ENCODE measurements at regions not wholly inside any gene's neighbourhood (a gene's known extent, or its start where the extent isn't known, plus 50 kb on each side); places are given as distances from the start of the nearest gene placed in this dataset.

DNA sequence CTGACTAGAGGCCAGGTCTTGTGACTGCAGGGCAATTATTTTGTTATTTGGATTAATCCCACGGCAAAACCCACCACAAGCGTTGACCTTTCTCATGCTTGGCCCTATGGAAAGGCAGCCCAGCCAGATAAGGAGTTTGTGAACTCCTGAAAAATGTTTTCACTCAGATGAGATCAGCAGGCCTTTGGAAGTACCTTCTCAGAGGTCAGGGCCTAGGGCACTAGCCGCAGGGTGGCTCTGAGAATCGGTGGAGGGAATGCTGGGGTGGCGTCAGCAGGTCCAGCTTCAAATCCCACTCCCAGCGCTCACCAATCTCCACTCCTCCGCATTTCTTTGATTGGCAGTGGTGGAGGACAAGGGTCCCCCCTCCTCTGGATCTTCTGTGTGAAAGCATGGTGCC is 194.4 kb downstream of the GADD45G start:
- DNase-seq = no peak
- H3K4me1 Mint-ChIP-seq = peaks cover 3% of the 10 kb centered on the region
- peaks cover 3 to 10% (median 7%) of the 10 kb centered on the region in 3 donors for H3K27me3 Mint-ChIP-seq (ENCODE audit: low read depth in 3 of 3)
- Histone ChIP-seq H3K36me3 (replicated peaks in 1 of 2; ENCODE audit: control insufficient read depth in 1 of 2, insufficient read depth in 2 of 2, low read length in 2 of 2) (no peaks in the 10 kb centered on the region), H3K27ac (ENCODE audit: low read depth in 1 of 2, low read length in 2 of 2) (no peak overlapping the region), H3K4me2 (replicated peaks; ENCODE audit: extremely low read depth, low read length, poor library complexity, severe bottlenecking) (no peak overlapping the region), H4K20me1 (ENCODE audit: insufficient read depth, low read length) (no peaks in the 10 kb centered on the region), H3K9me3 (replicated peaks in 1 of 2; ENCODE audit: control insufficient read depth in 1 of 2, insufficient read depth in 1 of 2, low read length in 2 of 2) (no peaks in the 10 kb centered on the region), H3K27me3 (ENCODE audit: control insufficient read depth in 2 of 2, insufficient read depth in 2 of 2, low read length in 2 of 2) (no peaks in the 10 kb centered on the region), H2AFZ (ENCODE audit: insufficient read depth, low read depth, low read length, poor library complexity, severe bottlenecking) (no peak overlapping the region), H3K4me3 (replicated peaks in 1 of 3; ENCODE audit: low read depth in 2 of 3, low read length in 3 of 3) (no peak overlapping the region), H3K79me2 (ENCODE audit: insufficient read depth, low read length) (no peaks in the 10 kb centered on the region), H3K4me1 (ENCODE audit: control insufficient read depth in 1 of 2, insufficient read depth in 2 of 2, low read length in 2 of 2) (no peaks in the 10 kb centered on the region), H3K9ac (ENCODE audit: insufficient read depth, low read length, poor library complexity, severe bottlenecking) (no peak overlapping the region)
- no peaks in the 10 kb centered on the region for H3K9me3 Mint-ChIP-seq
- H3K4me3 Mint-ChIP-seq = no peak overlapping the region
- H3K36me3 Mint-ChIP-seq = no peaks in the 10 kb centered on the region
- no peak overlapping the region for H3K27ac Mint-ChIP-seq
- intact Hi-C loops (cut with micrococcal nuclease) = no loop called here
- WGBS (ENCODE audit: insufficient coverage) = 100% methylated on average over 1 of the region's 7 CpGs
- TF ChIP-seq, protein P1, sequence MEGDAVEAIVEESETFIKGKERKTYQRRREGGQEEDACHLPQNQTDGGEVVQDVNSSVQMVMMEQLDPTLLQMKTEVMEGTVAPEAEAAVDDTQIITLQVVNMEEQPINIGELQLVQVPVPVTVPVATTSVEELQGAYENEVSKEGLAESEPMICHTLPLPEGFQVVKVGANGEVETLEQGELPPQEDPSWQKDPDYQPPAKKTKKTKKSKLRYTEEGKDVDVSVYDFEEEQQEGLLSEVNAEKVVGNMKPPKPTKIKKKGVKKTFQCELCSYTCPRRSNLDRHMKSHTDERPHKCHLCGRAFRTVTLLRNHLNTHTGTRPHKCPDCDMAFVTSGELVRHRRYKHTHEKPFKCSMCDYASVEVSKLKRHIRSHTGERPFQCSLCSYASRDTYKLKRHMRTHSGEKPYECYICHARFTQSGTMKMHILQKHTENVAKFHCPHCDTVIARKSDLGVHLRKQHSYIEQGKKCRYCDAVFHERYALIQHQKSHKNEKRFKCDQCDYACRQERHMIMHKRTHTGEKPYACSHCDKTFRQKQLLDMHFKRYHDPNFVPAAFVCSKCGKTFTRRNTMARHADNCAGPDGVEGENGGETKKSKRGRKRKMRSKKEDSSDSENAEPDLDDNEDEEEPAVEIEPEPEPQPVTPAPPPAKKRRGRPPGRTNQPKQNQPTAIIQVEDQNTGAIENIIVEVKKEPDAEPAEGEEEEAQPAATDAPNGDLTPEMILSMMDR (IDR thresholded peaks at IDR 0.05) = no peak

- H3K27ac Mint-ChIP-seq = no peak overlapping the region
- H3K36me3 Mint-ChIP-seq = no peaks in the 10 kb centered on the region
- H3K27ac ChIP-seq (ENCODE audit: low read depth in 1 of 2, low read length in 2 of 2) = no peak overlapping the region
- H3K4me2 ChIP-seq (replicated peaks; ENCODE audit: extremely low read depth, low read length, poor library complexity, severe bottlenecking) = no peak overlapping the region
- no peak overlapping the region for H2AFZ ChIP-seq (ENCODE audit: insufficient read depth, low read depth, low read length, poor library complexity, severe bottlenecking)
- no peaks in the 10 kb centered on the region for H3K27me3 ChIP-seq (ENCODE audit: control insufficient read depth in 2 of 2, insufficient read depth in 2 of 2, low read length in 2 of 2)
- H3K9me3 ChIP-seq (replicated peaks in 1 of 2; ENCODE audit: control insufficient read depth in 1 of 2, insufficient read depth in 1 of 2, low read length in 2 of 2) = no peaks in the 10 kb centered on the region
- H4K20me1 ChIP-seq (ENCODE audit: insufficient read depth, low read length) = no peaks in the 10 kb centered on the region
- no peak overlapping the region for H3K4me3 ChIP-seq (replicated peaks in 1 of 3; ENCODE audit: low read depth in 2 of 3, low read length in 3 of 3)
- H3K36me3 ChIP-seq (replicated peaks in 1 of 2; ENCODE audit: control insufficient read depth in 1 of 2, insufficient read depth in 2 of 2, low read length in 2 of 2) = no peaks in the 10 kb centered on the region
- H3K27me3 Mint-ChIP-seq (ENCODE audit: low read depth in 3 of 3) = peaks cover 0 to 10% (median 7%) of the 10 kb centered on the region in 3 donors
- no CpG with 5 or more reads among the region's 3 CpGs for WGBS (ENCODE audit: insufficient coverage)
- TF ChIP-seq, protein P1 (IDR thresholded peaks at IDR 0.05) = no peak
- H3K9me3 Mint-ChIP-seq = no peaks in the 10 kb centered on the region
- no peak overlapping the region for H3K4me3 Mint-ChIP-seq
- H3K9ac ChIP-seq (ENCODE audit: insufficient read depth, low read length, poor library complexity, severe bottlenecking) = no peak overlapping the region
- peaks cover 3% of the 10 kb centered on the region for H3K4me1 Mint-ChIP-seq
- no peaks in the 10 kb centered on the region for H3K4me1 ChIP-seq (ENCODE audit: control insufficient read depth in 1 of 2, insufficient read depth in 2 of 2, low read length in 2 of 2)
- H3K79me2 ChIP-seq (ENCODE audit: insufficient read depth, low read length) = no peaks in the 10 kb centered on the region
- no peak for DNase-seq
- intact Hi-C loops (cut with micrococcal nuclease) = no loop called here
Observed at GRCh38 chr9:89799766-89800165, 195.0 kb downstream of the GADD45G start.
